ENCODE measurements at regions not wholly inside any gene's neighbourhood (a gene's known extent, or its start where the extent isn't known, plus 50 kb on each side); places are given as distances from the start of the nearest gene placed in this dataset.

DNA sequence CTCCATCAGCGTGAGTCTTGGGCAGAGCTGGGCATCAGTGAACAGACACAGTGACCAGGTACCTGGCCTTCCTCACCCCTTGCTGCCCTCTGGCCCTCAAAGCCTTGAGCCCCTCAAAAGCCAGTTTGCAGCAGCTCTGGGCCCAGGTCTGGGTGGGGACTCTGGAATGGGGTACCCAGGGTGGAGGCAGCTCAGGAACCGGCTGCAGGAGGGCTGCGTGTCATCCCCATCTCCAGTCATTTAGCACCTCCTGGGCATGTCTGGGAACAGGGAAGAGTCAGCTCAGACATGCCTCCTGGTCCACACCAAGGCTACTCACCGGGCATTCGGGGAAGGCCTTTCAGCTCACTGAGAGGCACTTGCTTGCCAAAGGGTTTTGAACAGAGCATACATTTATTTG, 503.3 kb downstream of the TCERG1L start:
- WGBS, 2 experiments (ENCODE audit: extremely low coverage in 2 of 2, insufficient read length in 1 of 2), result 60% methylated on average over 1 of the region's 5 CpGs; no CpG with 5 or more reads in 1 of the 2 experiments
- H2AFZ ChIP-seq (replicated peaks; ENCODE audit: low read length, poor library complexity), result no peak overlapping the region
- no peak overlapping the region for H2AK5ac ChIP-seq (ENCODE audit: low read depth, low read length)
- H3K4me1 ChIP-seq (ENCODE audit: control insufficient read depth, insufficient read depth, low read length), result no peaks in the 10 kb centered on the region
- H2BK5ac ChIP-seq (ENCODE audit: low read depth, low read length, poor library complexity, severe bottlenecking), result no peak overlapping the region
- no peak overlapping the region for H2BK15ac ChIP-seq (ENCODE audit: low read depth, low read length)
- H3K79me1 ChIP-seq (ENCODE audit: low read depth in 1 of 2, low read length in 2 of 2), result no peaks in the 10 kb centered on the region
- H3K56ac ChIP-seq (ENCODE audit: extremely low read depth, insufficient read depth, low read length), result no peak overlapping the region
- in situ Hi-C loops (cut with MboI; ENCODE audit: low sequenced_read_pairs), result no loop called here
- ChIA-PET POLR2A (ENCODE audit: unreplicated experiment) (no interaction called here), CTCF (no interaction called here)
- no peak overlapping the region for H4K5ac ChIP-seq (ENCODE audit: low read depth, low read length)
- H3K36me3 ChIP-seq (ENCODE audit: control insufficient read depth, insufficient read depth, low read length), result no peaks in the 10 kb centered on the region
- no peak overlapping the region for H3K23ac ChIP-seq (ENCODE audit: low read depth, low read length)
- H2BK20ac ChIP-seq (ENCODE audit: low read depth, low read length), result no peak overlapping the region
- H3K4me3 ChIP-seq (ENCODE audit: insufficient read depth, low read depth, low read length), result no peak overlapping the region
- peaks cover 54% of the 10 kb centered on the region for H3K9me3 ChIP-seq (ENCODE audit: control insufficient read depth, insufficient read depth, low read length)
- no peaks in the 10 kb centered on the region for H3K9me1 ChIP-seq (ENCODE audit: insufficient read depth, low read length)
- H3K9ac ChIP-seq (ENCODE audit: low read depth, low read length), result no peak overlapping the region
- BruUV-seq (replicated peaks), result no TSS peak
- ATAC-seq (ENCODE audit: low read depth) (no peak), DNase-seq (no peak)
- TF ChIP-seq BHLHE40 (IDR thresholded peaks at IDR 0.05; ENCODE audit: low read depth, low read length) (no peak), CEBPB (IDR thresholded peaks at IDR 0.05; ENCODE audit: low read depth, low read length) (no peak), SMC3 (IDR thresholded peaks at IDR 0.05; ENCODE audit: low read depth, low read length) (no peak), MXI1 (IDR thresholded peaks at IDR 0.05; ENCODE audit: borderline replicate concordance, low read depth, low read length) (no peak), MAFK (IDR thresholded peaks at IDR 0.05; ENCODE audit: low read depth, low read length) (no peak), FOS (IDR thresholded peaks at IDR 0.05; ENCODE audit: low read depth, low read length) (no peak), RFX5 (IDR thresholded peaks at IDR 0.05; ENCODE audit: low read depth, low read length) (no peak), NFE2L2 (IDR thresholded peaks at IDR 0.05; ENCODE audit: low read depth, low read length) (no peak), MAZ (IDR thresholded peaks at IDR 0.05; ENCODE audit: borderline replicate concordance, low read depth, low read length) (no peak), POLR2A (IDR thresholded peaks at IDR 0.05; ENCODE audit: low read depth, low read length) (no peak)
- TF ChIP-seq, protein P1, sequence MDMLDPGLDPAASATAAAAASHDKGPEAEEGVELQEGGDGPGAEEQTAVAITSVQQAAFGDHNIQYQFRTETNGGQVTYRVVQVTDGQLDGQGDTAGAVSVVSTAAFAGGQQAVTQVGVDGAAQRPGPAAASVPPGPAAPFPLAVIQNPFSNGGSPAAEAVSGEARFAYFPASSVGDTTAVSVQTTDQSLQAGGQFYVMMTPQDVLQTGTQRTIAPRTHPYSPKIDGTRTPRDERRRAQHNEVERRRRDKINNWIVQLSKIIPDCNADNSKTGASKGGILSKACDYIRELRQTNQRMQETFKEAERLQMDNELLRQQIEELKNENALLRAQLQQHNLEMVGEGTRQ (IDR thresholded peaks at IDR 0.05; ENCODE audit: low read depth, low read length), result no peak
- TF ChIP-seq, protein P2, sequence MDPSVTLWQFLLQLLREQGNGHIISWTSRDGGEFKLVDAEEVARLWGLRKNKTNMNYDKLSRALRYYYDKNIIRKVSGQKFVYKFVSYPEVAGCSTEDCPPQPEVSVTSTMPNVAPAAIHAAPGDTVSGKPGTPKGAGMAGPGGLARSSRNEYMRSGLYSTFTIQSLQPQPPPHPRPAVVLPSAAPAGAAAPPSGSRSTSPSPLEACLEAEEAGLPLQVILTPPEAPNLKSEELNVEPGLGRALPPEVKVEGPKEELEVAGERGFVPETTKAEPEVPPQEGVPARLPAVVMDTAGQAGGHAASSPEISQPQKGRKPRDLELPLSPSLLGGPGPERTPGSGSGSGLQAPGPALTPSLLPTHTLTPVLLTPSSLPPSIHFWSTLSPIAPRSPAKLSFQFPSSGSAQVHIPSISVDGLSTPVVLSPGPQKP (IDR thresholded peaks at IDR 0.05; ENCODE audit: borderline replicate concordance, low read depth, low read length), result no peak
- H3K4me2 ChIP-seq (ENCODE audit: low read depth, low read length), result no peak overlapping the region
- H4K91ac ChIP-seq (ENCODE audit: insufficient read depth, low read depth, low read length), result no peak overlapping the region
- no peak overlapping the region for H3K27ac ChIP-seq (ENCODE audit: insufficient read depth, low read length)
- intact Hi-C loops (cut with micrococcal nuclease), result no loop called here
- no peak overlapping the region for H3K4ac ChIP-seq (ENCODE audit: low read depth, low read length)
- no peak overlapping the region for H3K14ac ChIP-seq (replicated peaks; ENCODE audit: low read depth, low read length)
- H2AK9ac ChIP-seq (replicated peaks; ENCODE audit: low read depth, low read length, poor library complexity), result no peak overlapping the region
- no peak overlapping the region for H3K18ac ChIP-seq (ENCODE audit: low read depth, low read length)
- no peak overlapping the region for H4K8ac ChIP-seq (ENCODE audit: low read depth in 2 of 2, low read length in 2 of 2)
- no peaks in the 10 kb centered on the region for H3K27me3 ChIP-seq (ENCODE audit: control insufficient read depth, insufficient read depth, low read length)
- H2BK120ac ChIP-seq (ENCODE audit: low read depth, low read length), result no peak overlapping the region
- dilution Hi-C loops (cut with HindIII; ENCODE audit: low sequenced_read_pairs, unreplicated experiment), result no loop called here
- no peaks in the 10 kb centered on the region for H4K20me1 ChIP-seq (ENCODE audit: insufficient read depth, low read length)
